ENCODE measurements at regions not wholly inside any gene's neighbourhood (a gene's known extent, or its start where the extent isn't known, plus 50 kb on each side); places are given as distances from the start of the nearest gene placed in this dataset.
"Not testable (repeated sequence)": the region's sequence is repeated elsewhere in the genome, so short reads cannot be mapped to it uniquely, and the experiment has no call there.

DNA sequence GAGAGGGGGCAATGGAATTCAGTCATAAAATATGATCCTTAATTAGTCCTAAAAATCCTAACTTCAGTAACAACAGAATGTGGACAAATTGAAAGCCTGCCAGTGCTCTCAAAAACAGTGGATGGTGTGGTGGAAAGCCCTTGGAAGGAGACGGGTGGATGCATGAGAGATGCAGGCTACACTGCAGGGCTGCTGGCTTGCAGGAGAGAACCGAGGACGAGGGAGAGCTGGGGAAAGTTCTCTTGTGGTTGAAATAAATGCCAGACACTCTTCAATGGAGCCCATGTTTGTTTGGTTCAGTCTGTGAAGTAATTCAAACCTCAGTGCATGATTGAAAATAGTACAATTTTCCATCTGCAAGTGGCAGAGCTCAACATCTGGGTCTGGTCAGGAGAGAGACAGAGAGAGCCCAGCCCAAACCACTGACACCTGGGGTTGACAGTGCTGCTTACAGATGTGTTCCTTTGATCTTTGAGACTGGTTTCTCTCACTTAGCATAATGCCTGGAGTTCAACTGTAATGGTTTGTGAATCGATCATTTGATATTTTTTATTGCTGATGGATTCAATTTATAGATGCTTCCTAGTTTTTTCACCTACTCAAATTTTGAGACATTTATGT lies 544.9 kb downstream of the GOLGA6L6 start:
- TF ChIP-seq, protein P1, sequence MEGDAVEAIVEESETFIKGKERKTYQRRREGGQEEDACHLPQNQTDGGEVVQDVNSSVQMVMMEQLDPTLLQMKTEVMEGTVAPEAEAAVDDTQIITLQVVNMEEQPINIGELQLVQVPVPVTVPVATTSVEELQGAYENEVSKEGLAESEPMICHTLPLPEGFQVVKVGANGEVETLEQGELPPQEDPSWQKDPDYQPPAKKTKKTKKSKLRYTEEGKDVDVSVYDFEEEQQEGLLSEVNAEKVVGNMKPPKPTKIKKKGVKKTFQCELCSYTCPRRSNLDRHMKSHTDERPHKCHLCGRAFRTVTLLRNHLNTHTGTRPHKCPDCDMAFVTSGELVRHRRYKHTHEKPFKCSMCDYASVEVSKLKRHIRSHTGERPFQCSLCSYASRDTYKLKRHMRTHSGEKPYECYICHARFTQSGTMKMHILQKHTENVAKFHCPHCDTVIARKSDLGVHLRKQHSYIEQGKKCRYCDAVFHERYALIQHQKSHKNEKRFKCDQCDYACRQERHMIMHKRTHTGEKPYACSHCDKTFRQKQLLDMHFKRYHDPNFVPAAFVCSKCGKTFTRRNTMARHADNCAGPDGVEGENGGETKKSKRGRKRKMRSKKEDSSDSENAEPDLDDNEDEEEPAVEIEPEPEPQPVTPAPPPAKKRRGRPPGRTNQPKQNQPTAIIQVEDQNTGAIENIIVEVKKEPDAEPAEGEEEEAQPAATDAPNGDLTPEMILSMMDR (IDR thresholded peaks at IDR 0.05), result not testable (repeated sequence)
- not testable (repeated sequence) for TF ChIP-seq POLR2AphosphoS5, TCF7L2 (IDR thresholded peaks at IDR 0.05; ENCODE audit: low read depth, low read length)
- TF ChIP-seq, protein P2, sequence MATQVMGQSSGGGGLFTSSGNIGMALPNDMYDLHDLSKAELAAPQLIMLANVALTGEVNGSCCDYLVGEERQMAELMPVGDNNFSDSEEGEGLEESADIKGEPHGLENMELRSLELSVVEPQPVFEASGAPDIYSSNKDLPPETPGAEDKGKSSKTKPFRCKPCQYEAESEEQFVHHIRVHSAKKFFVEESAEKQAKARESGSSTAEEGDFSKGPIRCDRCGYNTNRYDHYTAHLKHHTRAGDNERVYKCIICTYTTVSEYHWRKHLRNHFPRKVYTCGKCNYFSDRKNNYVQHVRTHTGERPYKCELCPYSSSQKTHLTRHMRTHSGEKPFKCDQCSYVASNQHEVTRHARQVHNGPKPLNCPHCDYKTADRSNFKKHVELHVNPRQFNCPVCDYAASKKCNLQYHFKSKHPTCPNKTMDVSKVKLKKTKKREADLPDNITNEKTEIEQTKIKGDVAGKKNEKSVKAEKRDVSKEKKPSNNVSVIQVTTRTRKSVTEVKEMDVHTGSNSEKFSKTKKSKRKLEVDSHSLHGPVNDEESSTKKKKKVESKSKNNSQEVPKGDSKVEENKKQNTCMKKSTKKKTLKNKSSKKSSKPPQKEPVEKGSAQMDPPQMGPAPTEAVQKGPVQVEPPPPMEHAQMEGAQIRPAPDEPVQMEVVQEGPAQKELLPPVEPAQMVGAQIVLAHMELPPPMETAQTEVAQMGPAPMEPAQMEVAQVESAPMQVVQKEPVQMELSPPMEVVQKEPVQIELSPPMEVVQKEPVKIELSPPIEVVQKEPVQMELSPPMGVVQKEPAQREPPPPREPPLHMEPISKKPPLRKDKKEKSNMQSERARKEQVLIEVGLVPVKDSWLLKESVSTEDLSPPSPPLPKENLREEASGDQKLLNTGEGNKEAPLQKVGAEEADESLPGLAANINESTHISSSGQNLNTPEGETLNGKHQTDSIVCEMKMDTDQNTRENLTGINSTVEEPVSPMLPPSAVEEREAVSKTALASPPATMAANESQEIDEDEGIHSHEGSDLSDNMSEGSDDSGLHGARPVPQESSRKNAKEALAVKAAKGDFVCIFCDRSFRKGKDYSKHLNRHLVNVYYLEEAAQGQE (IDR thresholded peaks at IDR 0.05; ENCODE audit: insufficient read depth in 1 of 2, low read depth in 2 of 2, low read length in 1 of 2), result not testable (repeated sequence)

Measured in Panc1 (cell line).